Liver (tissue), 8 donors: ENCODE measurements at regions not wholly inside any gene's neighbourhood (a gene's known extent, or its start where the extent isn't known, plus 50 kb on each side); places are given as distances from the start of the nearest gene placed in this dataset.
A peak's percentile ranks its signal among the peaks of the same experiment; 100 is the strongest.
"Not testable (repeated sequence)": the region's sequence is repeated elsewhere in the genome, so short reads cannot be mapped to it uniquely, and the experiment has no call there.

Source experiments
- DNase-seq: peaks from one replicate; pipeline ENCODE4 v3.0.0-alpha.2; 2017; ENCODE audit warnings: low spot score
- H3K27ac ChIP-seq, 2 donors: one replicate each; pipeline ENCODE4 v1.7.0; 2013; ENCODE audit warnings: inconsistent platforms in 2 of 2, low read length in 2 of 2, control low read depth in 1 of 2, low read depth in 1 of 2, mild to moderate bottlenecking in 1 of 2
- H3K27me3 ChIP-seq, 4 donors: one replicate each; pipeline versions ENCODE4 v1.6.1 to v1.7.0; 2013; ENCODE audit warnings: low read length in 3 of 4, inconsistent platforms in 1 of 4, mild to moderate bottlenecking in 1 of 4, moderate library complexity in 1 of 4; ENCODE audit not compliant: control insufficient read depth in 4 of 4, insufficient read depth in 4 of 4
- H3K36me3 ChIP-seq, 4 donors: one replicate each; pipeline versions ENCODE4 v1.6.1 to v1.7.0; 2013; ENCODE audit warnings: low read length in 3 of 4, mild to moderate bottlenecking in 3 of 4, low read depth in 1 of 4, moderate library complexity in 1 of 4; ENCODE audit not compliant: control insufficient read depth in 4 of 4, insufficient read depth in 3 of 4
- H3K4me1 ChIP-seq, 4 donors: one replicate each; pipeline versions ENCODE4 v1.6.1 to v1.7.0; 2013; ENCODE audit warnings: low read length in 3 of 4, mild to moderate bottlenecking in 3 of 4, moderate library complexity in 1 of 4; ENCODE audit not compliant: control insufficient read depth in 4 of 4, insufficient read depth in 4 of 4
- H3K4me3 ChIP-seq, 3 donors: one replicate each; pipeline versions ENCODE4 v1.6.1 to v1.7.0; 2013; ENCODE audit warnings: low read length in 3 of 3, control low read depth in 1 of 3, low read depth in 1 of 3, mild to moderate bottlenecking in 1 of 3
- H3K9ac ChIP-seq, 2 donors: one replicate each; pipeline ENCODE4 v1.7.0; 2013; ENCODE audit warnings: low read length in 2 of 2, mild to moderate bottlenecking in 2 of 2, moderate library complexity in 2 of 2, control low read depth in 1 of 2, low read depth in 1 of 2
- H3K9me3 ChIP-seq, 4 donors: one replicate each; pipeline versions ENCODE4 v1.6.1 to v1.7.0; 2013; ENCODE audit warnings: low read length in 3 of 4; ENCODE audit not compliant: control insufficient read depth in 4 of 4
- EGR1 ChIP-seq, 2 donors: IDR thresholded peaks; 2 replicates each; pipeline ENCODE4 v1.6.1; 2016 to 2018; ENCODE audit warnings: antibody characterized with exemption in 2 of 2, low read depth in 2 of 2
- FOXA1 ChIP-seq: IDR thresholded peaks from 2 replicates; pipeline ENCODE4 v1.6.1; 2016; ENCODE audit warnings: antibody characterized with exemption
- FOXA2 ChIP-seq: IDR thresholded peaks from 2 replicates; pipeline ENCODE4 v1.6.1; 2016; ENCODE audit warnings: antibody characterized with exemption
- GABPA ChIP-seq, 2 donors: IDR thresholded peaks in 1 of 2; conservative IDR thresholded peaks in 1 of 2; 2 replicates each; pipeline ENCODE4 v1.6.1; 2016; ENCODE audit warnings: antibody characterized with exemption in 2 of 2, mild to moderate bottlenecking in 1 of 2, moderate library complexity in 1 of 2
- HNF4A ChIP-seq, 2 donors: conservative IDR thresholded peaks; 2 replicates each; pipeline ENCODE4 v1.6.1; 2016; ENCODE audit warnings: antibody characterized with exemption in 2 of 2, mild to moderate bottlenecking in 2 of 2
- HNF4G ChIP-seq: IDR thresholded peaks from 2 replicates; pipeline ENCODE4 v1.6.1; 2016; ENCODE audit warnings: antibody characterized with exemption
- JUND ChIP-seq, 2 donors: IDR thresholded peaks; 2 replicates each; pipeline ENCODE4 v1.6.1; 2016; ENCODE audit warnings: antibody characterized with exemption in 2 of 2
- NR2F2 ChIP-seq: IDR thresholded peaks from 2 replicates; pipeline ENCODE4 v1.6.1; 2016; ENCODE audit warnings: antibody characterized with exemption
- RAD21 ChIP-seq, 2 donors: IDR thresholded peaks; 2 replicates each; pipeline ENCODE4 v1.6.1; 2016; ENCODE audit warnings: antibody characterized with exemption in 2 of 2, mild to moderate bottlenecking in 2 of 2
- RXRA ChIP-seq, 2 donors: IDR thresholded peaks; 2 replicates each; pipeline ENCODE4 v1.6.1; 2017 to 2018; ENCODE audit warnings: antibody characterized with exemption in 2 of 2, mild to moderate bottlenecking in 1 of 2
- SP1 ChIP-seq: IDR thresholded peaks from 2 replicates; pipeline ENCODE4 v1.6.1; 2018; ENCODE audit warnings: antibody characterized with exemption, mild to moderate bottlenecking
- TAF1 ChIP-seq: conservative IDR thresholded peaks from 2 replicates; pipeline ENCODE4 v1.6.1; 2016; ENCODE audit warnings: antibody characterized with exemption, mild to moderate bottlenecking
- YY1 ChIP-seq: IDR thresholded peaks from 2 replicates; pipeline ENCODE4 v1.6.1; 2016; ENCODE audit warnings: antibody characterized with exemption, mild to moderate bottlenecking
- WGBS: extraction: QIAGEN DNeasy Blood & Tissue Kit; methylation state at CpG from one replicate; pipeline ENCODE4 v1.1.7; 2013; 5-methylcytosine and 5-hydroxymethylcytosine counted together
- TF ChIP-seq, protein P1 (sequence below): IDR thresholded peaks from 2 replicates; pipeline ENCODE4 v1.6.1; 2016; ENCODE audit warnings: antibody characterized with exemption
- TF ChIP-seq, protein P2 (sequence below): IDR thresholded peaks from 2 replicates; pipeline ENCODE4 v1.6.1; 2016; ENCODE audit warnings: antibody characterized with exemption
- TF ChIP-seq, protein P3 (sequence below): fragments of 150-350 bp; IDR thresholded peaks from 2 replicates; pipeline ENCODE4 v1.5.1; 2017; ENCODE audit warnings: improper control_type of control experiment, low read depth, low read length; ENCODE audit not compliant: missing input control
- TF ChIP-seq, protein P4 (sequence below): IDR thresholded peaks from 2 replicates; pipeline ENCODE4 v1.6.1; 2016; ENCODE audit warnings: antibody characterized with exemption, mild to moderate bottlenecking
- TF ChIP-seq, protein P5 (sequence below): IDR thresholded peaks from 2 replicates; pipeline ENCODE4 v1.6.1; 2016; ENCODE audit warnings: antibody characterized with exemption
- donor health status: healthy.
- donor health status: healthy.
- donor health status: healthy.
- donor health status: healthy.
- donor health status: healthy.

DNA sequence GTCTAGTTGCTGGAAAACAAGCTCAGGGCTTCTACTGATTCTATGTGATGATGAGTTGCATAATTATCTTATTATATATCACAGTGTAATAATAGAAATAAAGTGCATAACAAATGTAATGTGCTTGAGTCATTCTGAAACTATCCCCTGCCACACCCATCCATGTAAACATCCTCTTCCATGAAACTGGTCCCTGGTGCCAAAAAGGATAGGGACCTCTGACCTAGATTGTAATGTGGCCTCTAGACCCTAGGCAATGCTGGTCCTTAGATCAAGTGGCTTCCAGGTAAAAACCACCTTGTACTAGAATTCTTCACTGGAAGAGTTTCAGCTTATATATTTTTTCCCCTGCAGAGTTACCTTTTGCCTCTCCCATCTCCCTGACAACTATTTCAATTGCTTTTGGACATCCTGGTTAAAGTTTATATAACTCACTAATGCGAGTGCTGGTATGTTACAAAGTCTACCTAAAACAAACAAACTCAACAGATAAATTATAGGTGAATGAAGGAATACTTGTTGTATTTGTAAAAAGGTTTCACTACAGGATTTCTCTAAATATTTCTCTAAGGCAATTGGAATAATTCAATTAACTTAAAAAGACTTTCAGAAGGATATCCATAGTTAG, 462.5 kb downstream of the NAV3 start:
- no peak for DNase-seq
- no peaks in the 10 kb centered on the region for H3K36me3 ChIP-seq
- H3K4me3 ChIP-seq: no peak overlapping the region
- peaks cover 6 to 24% (median 19%) of the 10 kb centered on the region in 4 donors for H3K4me1 ChIP-seq
- no peak overlapping the region for H3K9ac ChIP-seq
- peak overlapping the region; percentile 51 to 60 for H3K27ac ChIP-seq
- 31% methylated on average over 1 of the region's 1 CpG for WGBS
- H3K27me3 ChIP-seq: no peaks in the 10 kb centered on the region
- TF ChIP-seq TAF1 (no peak), EGR1 (IDR thresholded peaks at IDR 0.05; ENCODE audit: low read depth in 2 of 2) (peak in 1 of 2 donors; percentile 17), NR2F2 (no peak), HNF4A (conservative IDR thresholded peaks at IDR 0.05) (peak; percentile 94 to 97), RXRA (IDR thresholded peaks at IDR 0.05) (peak; percentile 63 to 72), HNF4G (peak; percentile 85), FOXA2 (peak; percentile 56), RAD21 (IDR thresholded peaks at IDR 0.05) (peak in 1 of 2 donors; percentile 40), YY1 (peak; percentile 59), FOXA1 (no peak), JUND (IDR thresholded peaks at IDR 0.05) (peak; percentile 48 to 66), GABPA (IDR thresholded peaks at IDR 0.05 in 1 of 2, conservative IDR thresholded peaks at IDR 0.05 in 1 of 2) (peak in 1 of 2 donors; percentile 24), SP1 (peak; percentile 99)
- TF ChIP-seq, protein P1, sequence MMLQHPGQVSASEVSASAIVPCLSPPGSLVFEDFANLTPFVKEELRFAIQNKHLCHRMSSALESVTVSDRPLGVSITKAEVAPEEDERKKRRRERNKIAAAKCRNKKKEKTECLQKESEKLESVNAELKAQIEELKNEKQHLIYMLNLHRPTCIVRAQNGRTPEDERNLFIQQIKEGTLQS: no peak
- TF ChIP-seq, protein P2, sequence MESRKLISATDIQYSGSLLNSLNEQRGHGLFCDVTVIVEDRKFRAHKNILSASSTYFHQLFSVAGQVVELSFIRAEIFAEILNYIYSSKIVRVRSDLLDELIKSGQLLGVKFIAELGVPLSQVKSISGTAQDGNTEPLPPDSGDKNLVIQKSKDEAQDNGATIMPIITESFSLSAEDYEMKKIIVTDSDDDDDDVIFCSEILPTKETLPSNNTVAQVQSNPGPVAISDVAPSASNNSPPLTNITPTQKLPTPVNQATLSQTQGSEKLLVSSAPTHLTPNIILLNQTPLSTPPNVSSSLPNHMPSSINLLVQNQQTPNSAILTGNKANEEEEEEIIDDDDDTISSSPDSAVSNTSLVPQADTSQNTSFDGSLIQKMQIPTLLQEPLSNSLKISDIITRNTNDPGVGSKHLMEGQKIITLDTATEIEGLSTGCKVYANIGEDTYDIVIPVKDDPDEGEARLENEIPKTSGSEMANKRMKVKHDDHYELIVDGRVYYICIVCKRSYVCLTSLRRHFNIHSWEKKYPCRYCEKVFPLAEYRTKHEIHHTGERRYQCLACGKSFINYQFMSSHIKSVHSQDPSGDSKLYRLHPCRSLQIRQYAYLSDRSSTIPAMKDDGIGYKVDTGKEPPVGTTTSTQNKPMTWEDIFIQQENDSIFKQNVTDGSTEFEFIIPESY: no peak
- TF ChIP-seq, protein P3, sequence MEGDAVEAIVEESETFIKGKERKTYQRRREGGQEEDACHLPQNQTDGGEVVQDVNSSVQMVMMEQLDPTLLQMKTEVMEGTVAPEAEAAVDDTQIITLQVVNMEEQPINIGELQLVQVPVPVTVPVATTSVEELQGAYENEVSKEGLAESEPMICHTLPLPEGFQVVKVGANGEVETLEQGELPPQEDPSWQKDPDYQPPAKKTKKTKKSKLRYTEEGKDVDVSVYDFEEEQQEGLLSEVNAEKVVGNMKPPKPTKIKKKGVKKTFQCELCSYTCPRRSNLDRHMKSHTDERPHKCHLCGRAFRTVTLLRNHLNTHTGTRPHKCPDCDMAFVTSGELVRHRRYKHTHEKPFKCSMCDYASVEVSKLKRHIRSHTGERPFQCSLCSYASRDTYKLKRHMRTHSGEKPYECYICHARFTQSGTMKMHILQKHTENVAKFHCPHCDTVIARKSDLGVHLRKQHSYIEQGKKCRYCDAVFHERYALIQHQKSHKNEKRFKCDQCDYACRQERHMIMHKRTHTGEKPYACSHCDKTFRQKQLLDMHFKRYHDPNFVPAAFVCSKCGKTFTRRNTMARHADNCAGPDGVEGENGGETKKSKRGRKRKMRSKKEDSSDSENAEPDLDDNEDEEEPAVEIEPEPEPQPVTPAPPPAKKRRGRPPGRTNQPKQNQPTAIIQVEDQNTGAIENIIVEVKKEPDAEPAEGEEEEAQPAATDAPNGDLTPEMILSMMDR: no peak
- TF ChIP-seq, protein P4, sequence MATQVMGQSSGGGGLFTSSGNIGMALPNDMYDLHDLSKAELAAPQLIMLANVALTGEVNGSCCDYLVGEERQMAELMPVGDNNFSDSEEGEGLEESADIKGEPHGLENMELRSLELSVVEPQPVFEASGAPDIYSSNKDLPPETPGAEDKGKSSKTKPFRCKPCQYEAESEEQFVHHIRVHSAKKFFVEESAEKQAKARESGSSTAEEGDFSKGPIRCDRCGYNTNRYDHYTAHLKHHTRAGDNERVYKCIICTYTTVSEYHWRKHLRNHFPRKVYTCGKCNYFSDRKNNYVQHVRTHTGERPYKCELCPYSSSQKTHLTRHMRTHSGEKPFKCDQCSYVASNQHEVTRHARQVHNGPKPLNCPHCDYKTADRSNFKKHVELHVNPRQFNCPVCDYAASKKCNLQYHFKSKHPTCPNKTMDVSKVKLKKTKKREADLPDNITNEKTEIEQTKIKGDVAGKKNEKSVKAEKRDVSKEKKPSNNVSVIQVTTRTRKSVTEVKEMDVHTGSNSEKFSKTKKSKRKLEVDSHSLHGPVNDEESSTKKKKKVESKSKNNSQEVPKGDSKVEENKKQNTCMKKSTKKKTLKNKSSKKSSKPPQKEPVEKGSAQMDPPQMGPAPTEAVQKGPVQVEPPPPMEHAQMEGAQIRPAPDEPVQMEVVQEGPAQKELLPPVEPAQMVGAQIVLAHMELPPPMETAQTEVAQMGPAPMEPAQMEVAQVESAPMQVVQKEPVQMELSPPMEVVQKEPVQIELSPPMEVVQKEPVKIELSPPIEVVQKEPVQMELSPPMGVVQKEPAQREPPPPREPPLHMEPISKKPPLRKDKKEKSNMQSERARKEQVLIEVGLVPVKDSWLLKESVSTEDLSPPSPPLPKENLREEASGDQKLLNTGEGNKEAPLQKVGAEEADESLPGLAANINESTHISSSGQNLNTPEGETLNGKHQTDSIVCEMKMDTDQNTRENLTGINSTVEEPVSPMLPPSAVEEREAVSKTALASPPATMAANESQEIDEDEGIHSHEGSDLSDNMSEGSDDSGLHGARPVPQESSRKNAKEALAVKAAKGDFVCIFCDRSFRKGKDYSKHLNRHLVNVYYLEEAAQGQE: peak; percentile 82
- TF ChIP-seq, protein P5, sequence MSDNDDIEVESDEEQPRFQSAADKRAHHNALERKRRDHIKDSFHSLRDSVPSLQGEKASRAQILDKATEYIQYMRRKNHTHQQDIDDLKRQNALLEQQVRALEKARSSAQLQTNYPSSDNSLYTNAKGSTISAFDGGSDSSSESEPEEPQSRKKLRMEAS: peak; percentile 38
- H3K9me3 ChIP-seq: no peaks in the 10 kb centered on the region

DNA sequence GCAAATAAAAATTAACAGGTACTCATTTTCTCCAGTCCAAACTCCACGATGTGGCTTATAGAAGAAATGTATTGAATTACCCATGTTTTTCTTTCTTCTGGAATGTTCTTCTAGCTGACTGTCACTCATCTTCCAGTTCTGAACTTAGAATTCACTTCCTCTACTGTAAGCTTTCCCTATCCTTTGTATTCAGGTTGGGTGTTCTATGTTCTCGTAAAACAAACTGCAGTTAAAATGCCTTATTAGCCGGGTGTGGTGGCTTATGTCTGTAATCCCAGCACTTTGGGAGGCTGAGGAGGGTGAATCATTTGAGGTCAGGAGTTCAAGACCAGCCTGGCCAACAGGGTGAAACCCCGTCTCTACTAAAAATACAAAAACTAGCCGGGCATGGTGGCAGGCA, 470.6 kb downstream of the NAV3 start:
- DNase-seq, H3K27me3 ChIP-seq: not testable (repeated sequence)
- 83% methylated on average over 5 of the region's 5 CpGs for WGBS

More for the DNA sequence above, 470.6 kb downstream of the NAV3 start:
- H3K4me3 ChIP-seq, H3K27ac ChIP-seq, H3K9me3 ChIP-seq, H3K4me1 ChIP-seq, H3K9ac ChIP-seq, H3K36me3 ChIP-seq: not testable (repeated sequence)
